Keratinocyte (primary cell): ENCODE measurements at regions not wholly inside any gene's neighbourhood (a gene's known extent, or its start where the extent isn't known, plus 50 kb on each side); places are given as distances from the start of the nearest gene placed in this dataset.

Experiments
- CTCF ChIP-seq, 3 experiments: IDR thresholded peaks in 1 of 3; conservative IDR thresholded peaks in 1 of 3; optimal IDR thresholded peaks in 1 of 3; 2 replicates in 2 of 3; 3 replicates in 1 of 3; pipeline versions ENCODE3 to v1.5.1; 2011; ENCODE audit warnings: low read length in 3 of 3, mild to moderate bottlenecking in 3 of 3, moderate library complexity in 2 of 3, control low read depth in 1 of 3, inconsistent platforms in 1 of 3; ENCODE audit not compliant: insufficient read depth in 2 of 3; ENCODE audit errors: extremely low read depth in 1 of 3
- EZH2 ChIP-seq: IDR thresholded peaks from one replicate; pipeline ENCODE4 v1.6.1; 2012; ENCODE audit warnings: inconsistent platforms, mild to moderate bottlenecking, low read length, moderate library complexity

DNA sequence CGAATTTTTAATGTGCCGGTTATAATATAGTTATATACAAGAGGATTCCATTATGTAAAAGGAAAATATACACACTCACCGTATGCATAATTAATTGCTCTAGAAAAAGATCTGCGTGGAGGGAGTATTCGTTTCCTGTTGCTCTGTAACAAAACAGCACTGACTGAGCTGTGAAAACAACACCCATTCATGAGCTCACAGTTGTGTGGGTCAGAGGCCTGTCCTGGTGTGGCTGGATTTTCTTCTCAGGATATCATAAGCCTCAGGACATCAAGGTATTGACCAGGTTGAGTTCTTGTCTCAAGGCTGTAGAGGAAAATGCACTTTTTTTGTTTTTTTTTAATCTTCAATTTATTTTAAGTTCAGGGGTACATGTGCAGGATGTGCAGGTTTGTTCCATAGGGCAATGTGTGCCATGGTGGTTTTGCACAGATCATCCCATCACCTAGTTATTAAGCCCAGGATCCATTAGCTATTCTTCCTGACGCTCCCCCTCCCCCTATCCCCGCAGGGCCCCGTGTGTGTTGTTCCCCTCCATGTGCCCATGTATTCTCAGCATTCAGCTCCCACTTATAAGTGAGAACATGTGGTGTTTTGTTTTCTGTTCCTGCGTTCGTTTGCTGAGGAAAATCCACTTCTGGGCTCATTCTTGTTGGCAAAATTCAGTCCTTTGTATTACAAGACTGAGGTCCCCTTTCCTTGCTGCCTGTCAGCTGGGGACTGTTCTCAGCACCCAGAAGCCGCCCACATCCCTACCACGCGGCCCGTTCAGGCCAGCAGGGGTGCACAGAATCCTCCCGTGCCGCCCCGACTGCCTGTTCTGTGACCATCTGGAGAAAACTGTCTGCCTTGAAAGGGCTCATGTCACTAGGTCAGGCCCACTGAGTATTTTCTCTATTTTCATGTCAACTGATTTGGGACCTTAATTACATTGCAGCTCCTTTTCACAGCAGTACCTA, 87.4 kb upstream of the ERRFI1 start:
- TF ChIP-seq CTCF (optimal IDR thresholded peaks at IDR 0.05 in 1 of 3, IDR thresholded peaks at IDR 0.05 in 1 of 3, conservative IDR thresholded peaks at IDR 0.05 in 1 of 3; ENCODE audit: extremely low read depth in 1 of 3, insufficient read depth in 2 of 3, low read length in 3 of 3) (no peak), EZH2 (no peak)
